HG03135 (cell line): ENCODE measurements at regions not wholly inside any gene's neighbourhood (a gene's known extent, or its start where the extent isn't known, plus 50 kb on each side); places are given as distances from the start of the nearest gene placed in this dataset.
"Not testable (repeated sequence)": the region's sequence is repeated elsewhere in the genome, so short reads cannot be mapped to it uniquely, and the experiment has no call there.

ENCODE experiments used
- ATAC-seq: cut with Tn5 transposase; IDR thresholded peaks from one replicate; pipeline ENCODE4 v1.9.1; 2021; ENCODE audit warnings: mild to moderate bottlenecking, moderate library complexity; ENCODE audit not compliant: unreplicated experiment

DNA sequence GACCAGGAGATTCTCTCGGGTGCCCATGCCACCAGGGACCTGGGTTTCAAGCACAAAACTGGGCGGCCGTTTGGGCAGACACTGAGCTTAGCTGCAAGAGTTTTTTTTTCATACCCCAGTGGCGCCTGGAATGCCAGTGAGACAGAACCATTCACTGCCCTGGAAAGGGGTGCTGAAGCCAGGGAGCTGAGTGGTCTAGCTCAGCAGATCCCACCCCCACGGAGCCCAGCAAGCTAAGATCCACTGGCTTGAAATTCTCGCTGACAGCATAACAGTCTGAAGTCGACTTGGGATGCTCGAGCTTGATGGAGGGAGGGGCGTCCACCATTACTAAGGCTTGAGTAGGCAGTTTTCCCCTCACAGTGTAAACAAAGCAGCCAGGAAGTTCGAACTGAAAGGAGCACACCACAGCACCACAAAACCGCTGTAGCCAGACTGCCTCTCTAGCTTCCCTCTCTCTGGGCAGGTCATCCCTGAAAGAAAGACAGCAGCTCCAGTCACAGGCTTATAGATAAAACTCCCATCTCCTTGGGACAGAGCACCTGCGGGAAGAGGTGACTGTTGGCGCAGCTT is 157.7 kb downstream of the GIPC2 start:
- not testable (repeated sequence) for ATAC-seq

DNA sequence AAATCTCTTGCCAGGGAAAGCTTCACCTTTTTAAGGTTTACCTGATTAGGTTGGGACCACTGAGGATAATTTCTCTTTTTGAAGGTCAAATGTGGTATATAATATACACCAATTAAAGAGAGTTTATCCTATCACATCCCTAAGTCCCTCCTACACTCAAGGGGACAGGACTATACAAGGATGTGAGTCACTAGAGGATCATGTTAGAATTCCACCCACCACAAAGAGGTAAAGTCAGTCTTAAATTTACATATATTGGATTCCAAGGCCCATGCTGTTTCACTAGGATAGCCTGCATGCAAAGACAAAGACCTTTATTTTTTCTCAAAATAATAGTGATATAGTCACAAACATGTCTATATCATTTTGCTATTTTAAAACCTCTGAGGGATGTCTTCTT is 164.4 kb downstream of the GIPC2 start:
- no peak for ATAC-seq

GRCh38 chr1:78211483-78212092 is 165.8 kb downstream of the GIPC2 start:
- no peak for ATAC-seq

DNA sequence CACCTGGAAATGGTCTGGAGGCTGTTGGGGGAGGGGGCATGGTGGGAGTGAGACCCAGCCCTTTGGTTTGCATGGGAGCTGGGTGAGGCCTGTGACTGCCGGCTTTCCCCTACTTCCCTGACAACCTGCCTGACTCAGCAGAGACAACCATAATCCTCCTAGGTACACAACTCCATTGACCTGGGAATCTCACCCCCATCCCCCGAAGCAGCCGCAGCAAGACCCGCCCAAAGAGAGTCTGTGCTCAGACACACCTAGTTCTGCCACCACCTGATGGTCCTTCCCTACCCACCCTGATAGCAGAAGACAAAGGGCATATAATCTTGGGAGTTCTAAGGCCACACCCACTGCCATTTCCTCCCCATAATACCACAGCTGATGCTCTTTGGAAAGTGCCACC is 168.6 kb downstream of the GIPC2 start:
- ATAC-seq: no peak

DNA sequence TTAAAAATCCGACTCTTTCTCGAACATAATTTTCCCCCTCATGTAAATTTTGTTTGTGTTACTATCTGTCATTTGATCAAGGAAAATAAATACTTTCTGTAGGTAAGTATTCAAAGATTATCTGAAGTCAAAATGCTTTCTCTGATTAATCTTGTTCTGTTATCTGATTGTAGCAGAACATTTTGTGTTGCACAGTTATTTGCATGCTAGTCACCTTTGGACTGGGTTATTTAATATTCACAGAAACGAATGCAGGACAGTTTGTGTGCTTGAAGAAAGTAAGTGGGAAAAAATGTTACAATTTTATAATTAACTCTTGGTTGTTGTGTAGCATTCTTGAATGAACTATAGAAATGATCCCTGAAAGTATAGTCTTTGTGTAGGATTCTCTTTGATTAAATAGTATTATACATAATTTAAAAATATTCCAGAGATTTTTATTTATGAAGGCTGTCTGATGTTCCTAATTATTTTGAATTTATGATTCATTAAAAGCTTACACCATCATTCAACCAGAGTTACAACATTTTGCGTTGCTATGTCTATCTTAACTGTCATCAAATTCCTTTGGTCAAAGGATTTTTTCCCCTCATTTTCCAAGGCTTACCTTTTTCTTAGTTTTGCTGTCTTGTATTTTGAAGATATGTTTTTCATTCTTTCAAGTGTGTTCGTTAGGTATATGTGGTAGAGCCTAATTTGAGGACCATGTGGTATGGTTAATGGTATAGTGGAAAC is 176.6 kb downstream of the GIPC2 start:
- ATAC-seq: no peak

DNA sequence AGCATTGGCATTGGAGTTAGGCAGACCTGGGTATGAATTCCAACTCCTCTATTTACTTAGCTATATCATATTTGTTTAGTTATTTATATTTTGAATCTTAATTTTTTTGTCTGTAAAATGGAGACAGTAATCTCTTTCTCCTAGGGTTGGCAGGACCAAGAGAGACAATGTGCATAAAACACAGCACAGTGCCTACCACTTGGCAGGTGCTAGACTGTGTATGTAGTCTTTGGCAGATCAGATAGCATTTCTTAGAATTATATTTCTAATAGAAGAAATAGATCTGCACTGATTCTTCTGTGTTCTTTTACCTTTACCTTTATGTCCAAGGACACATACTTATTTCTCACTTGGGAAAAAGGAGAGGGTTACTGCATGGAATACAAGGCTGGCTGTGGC is 177.2 kb downstream of the GIPC2 start:
- ATAC-seq: no peak

DNA sequence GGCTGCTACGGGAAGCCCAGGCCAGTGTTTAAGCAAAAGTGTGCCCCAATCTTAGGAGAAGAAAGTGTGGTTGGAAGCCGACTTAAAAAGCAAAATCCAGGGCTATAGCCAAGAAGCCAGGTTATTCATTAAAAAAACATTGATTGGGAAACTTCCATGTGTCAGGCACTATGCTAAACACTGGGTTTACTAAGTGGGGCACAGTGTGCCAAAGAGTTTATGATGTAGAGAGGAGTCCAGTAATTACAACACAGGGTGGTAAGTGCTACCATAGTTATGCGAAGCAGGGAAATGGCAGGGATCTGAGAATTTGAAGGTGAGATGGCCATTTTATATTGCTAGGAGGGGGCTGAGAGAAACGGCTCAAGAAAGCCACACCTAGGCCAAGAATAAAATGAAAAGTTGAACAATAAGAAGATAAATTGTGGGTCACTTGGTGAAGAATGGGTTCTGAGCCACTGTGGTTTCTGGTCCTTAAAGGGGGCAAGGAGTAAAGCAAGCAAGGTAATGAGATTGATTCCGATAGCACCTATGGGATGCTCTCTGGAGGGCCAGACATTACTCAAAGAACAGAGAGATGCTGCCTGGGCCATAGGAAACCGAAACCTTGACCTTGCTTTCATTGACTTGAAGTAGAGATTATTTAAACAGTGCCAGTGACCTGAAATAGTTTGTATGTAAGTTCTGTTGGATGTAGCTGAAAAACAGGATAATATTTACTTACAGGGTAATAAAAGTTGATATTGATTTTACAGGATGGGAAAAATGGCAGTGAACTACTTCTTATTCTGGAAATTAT is 177.8 kb downstream of the GIPC2 start:
- no peak for ATAC-seq

GRCh38 chr1:78224246-78224785 is 178.6 kb downstream of the GIPC2 start:
- ATAC-seq: no peak

DNA sequence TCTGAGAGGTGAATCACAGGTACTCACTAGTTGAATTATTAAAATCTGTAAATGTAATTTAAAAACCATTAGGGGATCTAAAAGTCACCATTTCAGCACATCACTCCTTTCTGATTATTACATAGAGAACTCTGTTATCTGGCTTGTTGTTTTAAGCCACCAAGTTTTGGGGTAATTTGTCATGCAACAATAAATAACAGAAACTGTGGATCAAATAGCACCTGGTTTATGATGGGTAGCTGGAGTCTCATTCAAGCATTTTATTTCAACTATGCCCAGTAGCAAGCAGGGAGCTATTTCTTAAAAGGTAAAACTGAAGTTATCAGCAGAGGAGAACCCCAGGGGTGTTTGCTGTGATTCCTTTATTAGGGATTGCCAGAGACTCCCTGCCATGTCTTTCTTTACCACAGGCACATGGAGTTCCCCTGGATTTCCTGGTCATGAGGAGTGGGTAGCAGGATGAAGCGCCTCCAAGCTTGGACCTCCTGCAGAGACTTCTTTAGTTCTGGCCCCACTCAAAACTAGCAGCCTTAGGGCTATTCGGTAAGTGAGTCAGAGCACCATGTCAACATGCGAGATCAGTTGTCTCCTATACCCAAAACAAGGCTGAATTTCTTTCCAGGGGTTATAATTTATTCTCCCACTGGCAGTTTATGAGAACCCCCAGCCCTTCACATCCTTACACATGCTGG is 179.2 kb downstream of the GIPC2 start:
- ATAC-seq: no peak

DNA sequence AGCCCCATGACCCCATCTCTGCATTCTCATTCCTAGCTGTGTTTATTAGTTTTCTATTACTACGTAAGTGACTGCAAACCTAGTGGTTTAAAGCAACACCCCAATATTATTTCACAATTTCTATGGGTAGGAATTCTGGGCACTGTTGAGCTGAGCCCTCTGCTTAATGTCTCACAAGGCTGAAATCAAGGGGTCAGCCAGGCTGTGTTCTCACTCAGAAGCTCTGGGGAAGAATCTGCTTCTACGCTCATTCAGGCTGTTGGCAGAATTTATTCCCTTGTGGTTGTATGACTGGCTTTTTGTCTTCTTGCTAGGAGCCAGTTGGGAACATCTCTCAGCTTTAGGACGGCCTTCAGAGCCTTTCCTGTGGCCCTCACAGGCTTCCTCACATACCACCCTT is 181.0 kb downstream of the GIPC2 start:
- ATAC-seq: no peak

GRCh38 chr1:78227705-78228635 is 182.2 kb downstream of the GIPC2 start:
- ATAC-seq: no peak

DNA sequence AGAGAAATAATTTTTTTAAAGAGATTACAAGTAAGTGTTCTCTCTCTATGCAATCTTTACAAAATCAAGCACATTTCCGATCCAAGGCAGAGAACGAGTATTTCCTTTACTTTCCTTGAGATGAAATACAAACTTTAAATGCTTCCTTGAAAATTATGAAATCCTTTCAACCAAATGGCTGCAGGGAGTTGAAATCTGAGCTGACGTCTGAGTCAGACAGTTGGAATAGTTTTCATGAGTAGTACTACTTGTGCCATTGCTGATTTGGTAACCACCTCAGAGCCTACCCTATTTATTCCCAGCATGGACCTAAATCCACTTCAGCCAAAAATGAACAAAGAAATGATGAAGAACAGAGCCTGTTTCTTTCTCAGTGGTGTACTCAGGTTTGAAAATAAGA is 183.6 kb downstream of the GIPC2 start:
- ATAC-seq: no peak

DNA sequence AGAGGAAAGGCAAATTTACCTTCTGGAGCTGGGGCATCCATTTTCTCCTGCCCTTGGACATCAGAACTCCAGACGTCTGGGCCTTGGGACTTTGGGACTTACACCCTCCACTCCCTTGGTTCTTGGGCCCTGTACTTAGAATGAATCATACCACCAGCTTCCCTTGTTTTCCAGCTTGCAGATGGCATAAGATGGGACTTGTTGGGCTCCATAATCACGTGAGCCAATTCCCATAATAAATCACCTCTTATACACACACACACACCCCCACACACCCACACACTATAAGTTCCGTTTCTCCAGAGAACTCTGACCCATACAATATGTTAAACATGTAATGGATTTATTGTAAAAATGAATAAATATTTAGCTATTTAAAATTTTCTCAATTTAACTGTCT is 185.7 kb downstream of the GIPC2 start:
- no peak for ATAC-seq

GRCh38 chr1:78231894-78232293 is 186.1 kb downstream of the GIPC2 start:
- ATAC-seq: no peak

- ATAC-seq: no peak
These were observed 186.9 kb downstream of the GIPC2 start for GRCh38 chr1:78232630-78233029.

- no peak for ATAC-seq
These were observed 188.7 kb downstream of the GIPC2 start for GRCh38 chr1:78234496-78234895.

- no peak for ATAC-seq
These were observed 190.9 kb downstream of the GIPC2 start for GRCh38 chr1:78236716-78237115.

DNA sequence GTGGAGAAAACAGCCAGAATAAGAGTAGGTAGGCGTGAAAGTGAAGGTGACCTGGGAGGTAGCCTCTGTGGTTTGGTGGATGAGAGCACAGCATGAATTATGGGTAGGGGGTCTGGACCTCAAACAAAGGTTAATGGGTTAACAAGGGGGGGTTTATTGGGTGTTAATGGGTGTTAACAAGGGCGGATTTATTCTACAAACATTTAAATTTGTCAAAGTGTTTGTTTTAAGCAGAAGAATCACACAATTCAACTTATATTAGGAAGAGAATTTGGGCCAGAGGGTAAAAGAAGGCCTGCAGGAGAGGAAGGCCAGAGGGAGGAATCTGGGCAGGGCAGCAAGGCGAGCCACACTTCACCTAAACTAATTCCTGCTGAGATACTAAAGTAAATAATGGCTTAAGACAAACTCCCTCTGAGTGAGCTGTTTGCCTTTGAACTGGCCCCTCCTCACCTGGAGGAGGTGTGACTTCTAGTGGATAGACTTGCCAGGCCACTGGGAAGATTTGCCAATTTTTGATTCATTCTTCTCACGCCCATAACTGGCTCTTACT is 191.7 kb downstream of the GIPC2 start:
- no peak for ATAC-seq

DNA sequence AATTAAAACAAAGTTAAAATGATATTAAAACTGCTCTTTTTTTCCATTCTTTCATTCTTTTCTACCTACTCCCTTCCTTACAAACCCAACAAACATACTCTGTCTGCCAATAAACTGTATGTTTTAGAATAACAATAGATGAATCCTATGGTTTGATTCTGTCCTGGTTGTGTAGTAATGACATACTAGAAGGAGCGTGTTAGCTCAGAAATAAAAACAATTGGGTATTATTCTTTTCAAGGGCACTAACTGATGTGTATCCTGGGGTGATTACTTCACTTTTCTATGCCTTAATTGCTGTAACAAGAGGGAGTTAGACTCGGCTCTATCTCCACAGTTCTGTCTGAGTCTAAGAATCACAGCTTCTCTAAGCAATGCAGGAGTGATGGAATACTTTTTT is 194.4 kb downstream of the GIPC2 start:
- ATAC-seq: no peak
